Lower lobe of right lung (tissue), 2 donors: ENCODE measurements at regions not wholly inside any gene's neighbourhood (a gene's known extent, or its start where the extent isn't known, plus 50 kb on each side); places are given as distances from the start of the nearest gene placed in this dataset.

Experiments used
- ATAC-seq, 2 donors: fragments of 200-7000 bp; cut with Tn5 transposase; one replicate each; pipeline ENCODE4 v1.9.1; 2020 to 2022; ENCODE audit warnings: mild to moderate bottlenecking in 2 of 2, moderate library complexity in 2 of 2
- DNase-seq: peaks from one replicate; pipeline ENCODE4 v3.0.0-alpha.2; 2020
- H3K27ac ChIP-seq: fragments of 200-600 bp; one replicate; pipeline ENCODE4 v1.8.0; 2022
- H3K27me3 ChIP-seq: fragments of 200-600 bp; one replicate; pipeline ENCODE4 v1.8.0; 2022; ENCODE audit warnings: low read depth
- H3K36me3 ChIP-seq: fragments of 200-600 bp; one replicate; pipeline ENCODE4 v1.8.0; 2022; ENCODE audit warnings: mild to moderate bottlenecking
- H3K4me1 ChIP-seq: fragments of 200-600 bp; one replicate; pipeline ENCODE4 v1.8.0; 2022
- H3K4me3 ChIP-seq: fragments of 200-600 bp; one replicate; pipeline ENCODE4 v1.8.0; 2022; ENCODE audit warnings: mild to moderate bottlenecking
- H3K9me3 ChIP-seq: fragments of 200-600 bp; one replicate; pipeline ENCODE4 v1.8.0; 2022
- CTCF ChIP-seq: fragments of 200-600 bp; IDR thresholded peaks from one replicate; pipeline ENCODE4 v1.8.0; 2022; ENCODE audit warnings: antibody characterized with exemption, mild to moderate bottlenecking
- intact Hi-C: fragments of 100-400 bp; cut with DNase I; formaldehyde crosslinking; loops from one replicate; pipeline ENCODE4 v1.11.0; 2022
- donor health status: DM: no; HTN: yes; CAD: no; lungs with severe emphysema.

- Histone ChIP-seq H3K4me1 (no peaks in the 10 kb centered on the region), H3K27ac (no peak overlapping the region), H3K4me3 (no peak overlapping the region), H3K27me3 (no peaks in the 10 kb centered on the region), H3K36me3 (no peaks in the 10 kb centered on the region), H3K9me3 (no peaks in the 10 kb centered on the region)
- DNase-seq (no peak), ATAC-seq (no peak)
- TF ChIP-seq CTCF: no peak
- intact Hi-C loops: no loop called here
Measured at GRCh38 chr12:118821386-118821925, 159.9 kb upstream of the SRRM4 start.

DNA sequence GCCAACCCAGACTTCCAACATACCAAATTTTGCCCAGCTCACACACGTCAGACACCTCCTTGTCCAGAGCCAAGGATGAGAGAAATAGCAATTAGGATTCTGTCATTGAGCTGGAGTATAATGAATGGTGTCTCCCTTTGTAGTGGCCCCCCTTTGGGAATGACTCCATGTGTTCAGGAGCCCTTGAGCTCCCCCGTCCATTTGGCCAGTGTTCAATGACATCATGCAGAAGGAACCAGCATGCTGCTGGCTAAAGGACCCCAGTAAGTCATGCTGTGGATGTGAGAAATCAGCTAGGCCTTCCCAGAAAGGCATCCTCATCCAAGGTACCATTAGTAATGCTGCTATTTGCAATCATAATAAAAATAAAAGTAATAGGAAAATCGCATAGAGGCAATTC is 158.8 kb upstream of the SRRM4 start:
- ATAC-seq (no peak), DNase-seq (no peak)
- Histone ChIP-seq H3K9me3 (no peaks in the 10 kb centered on the region), H3K4me3 (no peak overlapping the region), H3K36me3 (no peaks in the 10 kb centered on the region), H3K27ac (no peak overlapping the region), H3K27me3 (no peaks in the 10 kb centered on the region), H3K4me1 (no peaks in the 10 kb centered on the region)
- TF ChIP-seq CTCF: no peak
- intact Hi-C loops: no loop called here

GRCh38 chr12:118827047-118827446 is 154.3 kb upstream of the SRRM4 start:
- no peak overlapping the region for H3K4me3 ChIP-seq
- no peak for TF ChIP-seq CTCF

DNA sequence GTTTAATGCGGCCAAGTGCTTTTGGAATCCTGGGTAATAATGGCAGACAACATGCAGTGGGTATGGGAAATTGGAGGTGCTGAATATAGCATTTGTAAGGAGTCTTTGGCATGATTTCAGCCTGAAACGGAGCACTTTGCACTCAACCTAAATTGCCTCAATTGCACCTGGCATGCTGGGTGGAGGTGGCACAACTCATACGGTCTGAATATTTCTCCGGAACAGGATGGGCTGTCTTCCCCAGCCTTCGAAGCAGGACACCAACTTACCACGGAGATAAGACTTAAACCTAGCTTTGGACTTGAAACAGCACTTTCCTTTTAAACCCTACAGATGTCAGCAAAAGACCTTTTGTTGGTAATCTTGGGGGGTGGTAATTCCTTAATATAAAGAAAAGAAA is 153.7 kb upstream of the SRRM4 start:
- intact Hi-C loops: no loop called here
- ATAC-seq (no peak), DNase-seq (no peak)
- TF ChIP-seq CTCF: no peak
- H3K4me3 ChIP-seq: no peak overlapping the region
- H3K36me3 ChIP-seq: no peaks in the 10 kb centered on the region
- no peaks in the 10 kb centered on the region for H3K4me1 ChIP-seq
- H3K27me3 ChIP-seq: no peaks in the 10 kb centered on the region
- no peak overlapping the region for H3K27ac ChIP-seq
- no peaks in the 10 kb centered on the region for H3K9me3 ChIP-seq

More at GRCh38 chr12:118827047-118827446, 154.3 kb upstream of the SRRM4 start:
- H3K36me3 ChIP-seq: no peaks in the 10 kb centered on the region
- no peaks in the 10 kb centered on the region for H3K4me1 ChIP-seq
- DNase-seq (no peak), ATAC-seq (no peak)
- H3K9me3 ChIP-seq: no peaks in the 10 kb centered on the region
- H3K27me3 ChIP-seq: no peaks in the 10 kb centered on the region
- H3K27ac ChIP-seq: no peak overlapping the region
- intact Hi-C loops: no loop called here

DNA sequence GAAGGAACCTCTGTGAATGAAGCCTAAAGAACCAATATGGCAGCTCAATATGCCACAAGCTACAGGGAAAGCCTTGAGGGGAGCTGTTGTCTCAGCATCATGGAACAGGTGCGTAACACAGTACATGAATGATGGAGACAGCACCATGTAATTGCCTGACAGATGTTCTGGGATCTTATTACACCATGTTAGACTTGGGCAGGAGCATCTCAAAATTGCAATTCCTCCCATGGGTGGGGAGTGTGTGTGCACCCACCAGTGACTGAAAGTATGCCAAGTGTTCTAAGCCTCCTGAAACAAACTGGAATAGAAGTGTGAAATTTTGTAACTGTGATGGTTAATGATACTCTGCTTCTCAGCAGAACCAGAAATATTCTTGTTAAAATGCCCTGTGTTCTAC is 151.0 kb upstream of the SRRM4 start:
- H3K4me1 ChIP-seq: no peaks in the 10 kb centered on the region
- H3K9me3 ChIP-seq: no peaks in the 10 kb centered on the region
- H3K36me3 ChIP-seq: no peaks in the 10 kb centered on the region
- no peaks in the 10 kb centered on the region for H3K27me3 ChIP-seq
- no peak for TF ChIP-seq CTCF
- H3K4me3 ChIP-seq: no peak overlapping the region
- ATAC-seq: no peak
- DNase-seq: no peak
- intact Hi-C loops: no loop called here
- no peak overlapping the region for H3K27ac ChIP-seq

DNA sequence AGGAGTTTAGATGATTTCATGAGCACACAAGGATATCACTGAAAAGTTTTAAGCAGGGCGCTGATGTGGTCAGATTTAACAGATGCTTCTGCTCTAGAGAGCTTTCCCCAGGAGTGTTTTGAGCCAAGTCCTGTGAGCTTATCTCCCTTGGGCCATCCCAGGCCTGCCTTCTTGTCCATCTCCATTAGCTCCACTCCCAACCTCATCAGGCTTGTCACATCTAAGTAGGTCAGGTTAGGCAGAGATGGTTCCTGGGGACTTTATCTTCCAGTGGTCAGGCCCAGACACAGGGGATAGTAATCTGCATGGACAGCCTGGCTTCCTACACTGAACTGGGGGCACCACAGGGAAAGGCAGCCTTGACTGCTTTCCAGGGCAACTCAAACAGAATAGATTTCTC is 145.4 kb upstream of the SRRM4 start:
- TF ChIP-seq CTCF: no peak
- ATAC-seq: no peak
- H3K27ac ChIP-seq: no peak overlapping the region
- intact Hi-C loops: no loop called here
- no peak overlapping the region for H3K4me3 ChIP-seq
- H3K36me3 ChIP-seq: no peaks in the 10 kb centered on the region
- no peak for DNase-seq
- H3K4me1 ChIP-seq: no peaks in the 10 kb centered on the region
- H3K9me3 ChIP-seq: no peaks in the 10 kb centered on the region
- H3K27me3 ChIP-seq: no peaks in the 10 kb centered on the region
